HG03060 (cell line): ENCODE measurements at regions not wholly inside any gene's neighbourhood (a gene's known extent, or its start where the extent isn't known, plus 50 kb on each side); places are given as distances from the start of the nearest gene placed in this dataset.

Experiments used
- ATAC-seq: cut with Tn5 transposase; IDR thresholded peaks from one replicate; pipeline ENCODE4 v1.9.1; 2021; ENCODE audit warnings: low read depth, moderate number of reproducible peaks; ENCODE audit not compliant: unreplicated experiment

- no peak for ATAC-seq
Observed at GRCh38 chr15:69780981-69781380, 316.7 kb downstream of the TLE3 start.

DNA sequence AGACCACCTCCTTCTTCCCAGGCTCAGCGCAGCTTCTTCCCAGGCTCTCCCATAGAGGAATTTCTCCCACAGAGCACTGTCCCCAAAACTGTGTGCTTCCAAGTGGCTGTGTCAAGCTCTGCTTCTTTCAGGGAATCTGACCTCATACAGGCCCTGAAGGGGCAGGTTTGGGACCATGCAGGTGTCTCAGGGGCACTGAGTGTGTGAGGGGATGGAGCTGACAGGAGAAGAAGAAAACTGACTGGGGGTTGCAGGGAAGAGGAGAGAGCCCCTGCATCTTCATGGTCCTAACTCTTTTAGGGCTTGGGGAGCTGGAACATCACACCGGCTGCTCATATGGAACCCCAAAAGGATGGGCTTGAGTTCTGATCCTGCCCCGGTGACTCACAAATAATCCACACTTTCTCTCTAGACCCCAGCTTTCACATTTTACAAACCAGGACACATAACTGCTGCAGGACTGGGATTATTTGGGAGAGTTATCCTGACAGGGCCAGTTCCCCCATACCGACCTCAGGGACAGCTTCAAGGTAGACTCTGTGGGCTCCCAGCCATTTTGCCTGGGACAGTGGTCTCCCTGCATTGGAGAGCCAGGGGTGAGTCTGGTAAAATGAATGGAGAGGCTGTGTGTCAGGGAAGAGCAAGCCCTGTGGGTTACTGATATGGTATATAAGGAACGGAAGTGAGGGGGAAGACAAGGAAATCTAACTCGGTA lies 316.1 kb downstream of the TLE3 start:
- no peak for ATAC-seq

DNA sequence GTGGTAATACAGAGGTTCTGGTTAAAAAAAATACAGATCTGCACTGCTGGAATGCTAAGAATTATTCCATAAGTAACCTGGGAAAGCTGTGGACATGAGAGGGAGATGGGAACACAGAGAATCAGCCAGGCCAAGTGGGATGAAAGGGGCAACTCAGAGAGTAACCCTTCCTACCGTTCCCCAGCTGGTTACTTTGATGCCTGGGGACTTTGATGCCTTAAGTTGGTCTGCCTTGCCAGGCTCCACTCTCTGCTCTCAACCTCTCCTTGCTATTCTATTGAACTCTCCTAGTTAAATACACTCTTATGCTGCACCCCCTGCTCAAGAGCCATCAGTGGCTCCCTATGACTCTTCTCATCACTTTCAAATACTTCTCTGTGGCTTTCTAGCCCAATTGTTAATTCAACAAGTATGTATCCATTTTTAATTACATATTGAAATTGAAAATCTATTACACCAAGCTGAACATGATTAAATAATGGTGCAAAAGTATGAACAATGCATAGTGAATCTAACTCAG lies 315.5 kb downstream of the TLE3 start:
- ATAC-seq = no peak

DNA sequence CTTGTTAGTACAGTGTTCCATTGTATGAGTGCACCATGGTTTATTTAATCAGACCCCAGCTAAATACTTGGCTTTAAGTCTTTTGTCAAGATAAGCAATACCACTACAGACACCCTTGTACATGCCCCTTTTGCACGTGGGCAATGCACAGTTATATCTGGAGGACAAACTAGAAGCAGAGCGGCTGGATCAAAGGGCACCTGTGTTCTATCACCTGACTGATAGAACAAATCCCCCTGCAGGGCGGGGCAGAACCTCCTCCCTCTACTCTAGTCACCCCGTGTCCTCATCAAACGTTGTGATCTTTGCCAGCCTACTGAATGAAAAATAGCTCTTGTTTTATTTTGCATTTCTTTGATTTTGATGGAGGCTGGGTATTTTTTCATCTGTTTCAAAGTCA lies 314.9 kb downstream of the TLE3 start:
- no peak for ATAC-seq

DNA sequence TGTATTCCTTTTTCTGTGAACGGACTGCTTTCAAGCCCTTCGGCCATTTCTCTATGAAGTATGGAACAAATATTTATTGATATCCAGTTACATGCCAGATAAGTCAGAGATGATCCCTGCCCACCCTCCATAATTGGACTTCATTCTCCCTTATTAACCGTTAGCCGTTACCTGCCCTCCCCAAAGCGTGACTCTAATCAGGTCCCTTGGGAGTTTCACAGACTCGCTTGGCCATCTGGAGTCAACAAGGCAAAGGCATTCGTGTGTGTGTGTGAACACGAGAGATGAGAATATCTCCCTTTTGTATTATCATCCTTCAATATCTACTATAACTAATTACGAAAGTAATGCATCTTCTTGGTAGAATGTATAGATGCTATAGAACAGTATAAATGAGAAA lies 314.5 kb downstream of the TLE3 start:
- ATAC-seq = no peak

GRCh38 chr15:69784798-69785566 lies 312.7 kb downstream of the TLE3 start:
- ATAC-seq = no peak

DNA sequence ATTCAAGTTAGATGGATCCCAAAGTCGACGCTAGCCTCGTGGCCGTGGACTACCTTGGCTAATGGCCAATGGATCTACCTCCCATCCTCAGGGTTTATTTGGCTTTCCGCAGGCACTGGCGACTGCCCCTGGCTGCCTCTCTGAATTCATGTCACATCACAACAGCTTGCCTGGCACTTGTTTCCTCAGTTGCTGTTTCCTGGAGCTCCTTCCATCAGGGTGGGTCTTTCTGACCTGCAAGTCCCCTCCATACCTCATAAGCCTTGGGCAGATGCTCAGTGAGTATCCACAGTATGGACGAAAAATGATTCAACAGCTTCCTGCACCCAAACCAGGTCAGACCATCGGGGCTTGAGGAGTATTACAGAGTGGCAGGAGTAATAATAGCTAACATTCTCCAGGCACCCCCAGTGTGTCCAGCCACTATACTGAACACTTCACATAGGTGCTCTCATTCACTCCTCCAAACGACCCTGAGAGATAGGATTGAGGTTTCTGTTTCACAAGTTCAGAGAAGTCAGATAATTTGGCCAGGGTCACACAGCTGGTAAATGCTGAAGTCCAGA lies 311.5 kb downstream of the TLE3 start:
- no peak for ATAC-seq

- ATAC-seq = no peak
Observed at GRCh38 chr15:69787791-69788190, 309.9 kb downstream of the TLE3 start.

DNA sequence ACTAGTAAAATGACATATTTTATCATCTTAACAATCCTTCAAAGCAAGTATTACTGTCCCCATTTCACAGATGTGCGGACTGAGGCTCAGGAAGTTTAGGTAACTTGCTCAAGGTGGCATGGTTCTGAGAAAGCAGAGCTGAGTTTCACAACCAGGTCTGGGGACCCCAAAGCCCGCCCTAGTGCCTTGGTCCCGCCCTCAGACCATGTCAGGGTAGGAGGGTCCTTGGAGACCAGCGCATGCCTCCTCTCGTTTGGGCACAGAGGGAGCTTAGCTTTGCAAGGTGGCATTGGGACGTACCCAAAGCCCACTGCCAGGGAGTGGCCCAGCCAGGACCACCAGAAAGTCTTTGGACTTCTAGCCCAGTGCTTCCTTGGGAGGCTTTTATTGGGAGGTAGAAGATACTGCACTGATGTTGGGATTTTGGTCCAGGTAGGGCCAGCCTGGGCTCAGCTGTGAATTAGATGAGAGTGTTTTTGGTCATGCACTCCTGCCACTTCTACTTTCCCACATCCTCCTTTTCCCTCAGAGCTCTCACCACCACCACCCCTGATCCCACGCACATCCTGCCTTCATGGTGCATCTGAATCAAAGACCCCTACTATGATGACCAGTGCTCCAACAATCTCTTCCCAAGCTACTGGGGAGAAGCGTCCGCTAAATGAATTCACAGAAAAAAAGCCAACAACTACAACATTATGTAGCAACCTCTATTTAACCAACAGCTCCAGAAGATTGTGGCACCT lies 307.9 kb downstream of the TLE3 start:
- no peak for ATAC-seq

DNA sequence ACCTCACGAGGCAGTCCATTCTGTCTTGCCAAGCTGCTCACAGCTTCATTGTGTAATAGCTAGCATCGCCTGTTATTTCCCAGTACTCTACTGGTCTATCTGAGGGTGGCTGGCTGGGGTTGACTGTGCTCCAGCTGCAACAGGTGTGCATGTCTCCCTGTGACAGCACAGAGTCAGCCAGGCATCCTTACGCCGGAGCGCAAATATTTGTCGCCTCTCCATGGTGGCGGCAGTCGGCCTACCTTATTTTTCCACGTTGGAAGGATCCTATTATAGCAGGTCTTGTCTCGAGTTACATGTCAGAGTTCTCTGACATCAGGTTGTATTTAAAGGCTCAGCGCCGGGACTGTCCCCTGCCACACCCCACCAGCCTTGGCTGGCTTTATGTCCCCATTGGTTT lies 307.1 kb downstream of the TLE3 start:
- no peak for ATAC-seq

GRCh38 chr15:69792823-69793222 lies 304.9 kb downstream of the TLE3 start:
- ATAC-seq = no peak

- ATAC-seq = no peak
Observed at GRCh38 chr15:69793431-69793780, 304.3 kb downstream of the TLE3 start.

GRCh38 chr15:69793781-69794451 lies 303.8 kb downstream of the TLE3 start:
- ATAC-seq = no peak

GRCh38 chr15:69794645-69795469 lies 302.9 kb downstream of the TLE3 start:
- ATAC-seq = no peak

- no peak for ATAC-seq
Observed at GRCh38 chr15:69795601-69796000, 302.1 kb downstream of the TLE3 start.

DNA sequence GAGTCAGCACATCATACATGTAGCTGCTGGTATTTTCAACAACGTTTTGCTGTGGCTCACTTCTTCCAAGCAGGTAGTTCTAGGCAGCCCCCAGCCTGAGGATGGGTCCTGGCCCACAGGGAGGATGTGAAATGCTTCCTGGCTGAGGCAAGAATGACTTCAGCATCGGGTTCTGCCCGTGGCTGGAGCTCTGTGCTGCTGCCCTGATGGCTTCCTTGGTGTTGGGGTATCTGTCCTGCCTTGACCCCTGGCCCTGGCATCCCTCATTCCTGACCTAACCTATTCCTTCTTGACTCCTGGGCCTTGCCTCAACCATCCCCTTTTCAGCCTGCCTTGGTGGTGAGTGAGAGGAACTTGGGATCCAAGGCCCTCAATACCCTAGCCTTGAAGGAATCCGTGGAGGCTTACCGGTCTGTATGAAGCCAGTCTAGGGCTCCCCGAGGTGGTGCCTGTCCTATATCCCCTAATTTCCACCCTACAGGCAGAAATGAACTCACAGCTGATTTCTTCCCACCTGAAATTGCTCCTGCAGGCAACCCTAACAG lies 300.6 kb downstream of the TLE3 start:
- ATAC-seq = no peak

- ATAC-seq = no peak
Observed at GRCh38 chr15:69797615-69798014, 300.1 kb downstream of the TLE3 start.

- ATAC-seq = no peak
Observed at GRCh38 chr15:69798481-69799250, 299.1 kb downstream of the TLE3 start.

- no peak for ATAC-seq
Observed at GRCh38 chr15:69801144-69801543, 296.6 kb downstream of the TLE3 start.
